OCI-LY7 (cell line): ENCODE measurements at regions not wholly inside any gene's neighbourhood (a gene's known extent, or its start where the extent isn't known, plus 50 kb on each side); places are given as distances from the start of the nearest gene placed in this dataset.

Source experiments
- CTCF ChIP-seq: fragments of 200-600 bp; sonication (generic); conservative IDR thresholded peaks from 2 replicates; pipeline ENCODE4 v1.5.1; 2014; ENCODE audit warnings: mild to moderate bottlenecking, antibody characterized with exemption, low read length, moderate library complexity, mixed read lengths
- EZH2phosphoT487 ChIP-seq: fragments of 200-600 bp; sonication (generic); IDR thresholded peaks from 2 replicates; pipeline ENCODE4 v1.6.1; 2018; ENCODE audit warnings: low read depth, borderline replicate concordance, mild to moderate bottlenecking, mixed run types, antibody characterized with exemption, low read length, moderate library complexity, mixed read lengths

- TF ChIP-seq CTCF (no peak), EZH2phosphoT487 (no peak)
Measured at GRCh38 chr13:64457976-64458375, 2772.2 kb downstream of the PCDH9 start.
